Ovary (tissue), 3 donors: ENCODE measurements at regions not wholly inside any gene's neighbourhood (a gene's known extent, or its start where the extent isn't known, plus 50 kb on each side); places are given as distances from the start of the nearest gene placed in this dataset.

Experiments used
- CTCF ChIP-seq, 3 donors: fragments of 450-650 bp in 2 of 3; fragments of 200-600 bp in 1 of 3; IDR thresholded peaks; one replicate each; pipeline versions ENCODE4 v1.5.1 to v1.8.0; 2016 to 2022; ENCODE audit warnings: antibody characterized with exemption in 3 of 3, mild to moderate bottlenecking in 1 of 3
- EP300 ChIP-seq: sonication (generic); formaldehyde crosslinking; IDR thresholded peaks from one replicate; pipeline ENCODE4 v1.6.1; 2017; ENCODE audit warnings: antibody characterized with exemption
- POLR2A ChIP-seq: fragments of 450-650 bp; IDR thresholded peaks from one replicate; pipeline ENCODE4 v1.6.1; 2017; ENCODE audit warnings: antibody characterized with exemption, mild to moderate bottlenecking, moderate library complexity
- donor health status: DM: no; HTN: no; CAD: no.

- TF ChIP-seq CTCF (IDR thresholded peaks at IDR 0.05) (no peak), POLR2A (no peak), EP300 (no peak)
These were observed 1131.4 kb downstream of the IGSF11 start for GRCh38 chr3:117903226-117903625.
